ENCODE measurements at regions not wholly inside any gene's neighbourhood (a gene's known extent, or its start where the extent isn't known, plus 50 kb on each side); places are given as distances from the start of the nearest gene placed in this dataset.

GRCh38 chr1:96363826-96364225, 357.8 kb upstream of the PTBP2 start:
- TF ChIP-seq EZH2 (IDR thresholded peaks at IDR 0.05; ENCODE audit: insufficient read depth, poor library complexity, severe bottlenecking) (no peak), EZH2phosphoT487 (IDR thresholded peaks at IDR 0.05; ENCODE audit: insufficient read depth, low read depth) (no peak)
